A673 (cell line): ENCODE measurements at regions not wholly inside any gene's neighbourhood (a gene's known extent, or its start where the extent isn't known, plus 50 kb on each side); places are given as distances from the start of the nearest gene placed in this dataset.

Experiments
- BruUV-seq: library from RNA; stranded (reverse); fragments of 400-500 nt; replicated peaks from 2 replicates; lab custom pipeline; 2021; lab: Mats Ljungman, UMichigan
- CTCF ChIA-PET: fragments of 300-600 bp; sonication (Branson Sonifier 250); formaldehyde crosslinking; loops from one replicate; lab custom pipeline; 2022; ENCODE audit warnings: antibody characterized with exemption; lab: Charles Lee
- POLR2A ChIA-PET: fragments of 300-600 bp; sonication (Branson Sonifier 250); formaldehyde crosslinking; loops from one replicate; lab custom pipeline; 2022; ENCODE audit warnings: antibody characterized with exemption; ENCODE audit not compliant: low non-redundant PET; lab: Charles Lee
- DNase-seq: peaks from one replicate; pipeline ENCODE4 v3.0.0-alpha.2; 2015; ENCODE audit warnings: low spot score
- H3K27ac ChIP-seq: fragments of 200-600 bp; sonication (generic); 2 replicates; pipeline ENCODE4 v1.5.1; 2016; ENCODE audit warnings: mixed run types, low read depth, mild to moderate bottlenecking, mixed read lengths, antibody characterized with exemption, low read length; ENCODE audit not compliant: poor library complexity, severe bottlenecking
- H3K27me3 ChIP-seq: fragments of 200-600 bp; sonication (generic); replicated peaks from 2 replicates; pipeline ENCODE4 v1.6.1; 2017; ENCODE audit warnings: mixed run types, low read depth, mild to moderate bottlenecking, mixed read lengths, antibody characterized with exemption, low read length; ENCODE audit not compliant: insufficient read depth, poor library complexity
- H3K36me3 ChIP-seq: fragments of 200-600 bp; sonication (generic); 2 replicates; pipeline ENCODE4 v1.6.1; 2016; ENCODE audit warnings: mixed run types, mild to moderate bottlenecking, mixed read lengths, antibody characterized with exemption, low read length; ENCODE audit not compliant: insufficient read depth, poor library complexity, severe bottlenecking
- H3K4me1 ChIP-seq: fragments of 200-600 bp; sonication (generic); 2 replicates; pipeline ENCODE4 v1.6.1; 2017; ENCODE audit warnings: mixed run types, mild to moderate bottlenecking, mixed read lengths, antibody characterized with exemption, low read length; ENCODE audit not compliant: insufficient read depth, poor library complexity, severe bottlenecking
- H3K4me3 ChIP-seq: fragments of 200-600 bp; sonication (generic); 2 replicates; pipeline ENCODE4 v1.5.1; 2016; ENCODE audit warnings: low read depth, mixed run types, mild to moderate bottlenecking, mixed read lengths, low read length; ENCODE audit not compliant: poor library complexity, severe bottlenecking
- H3K9me3 ChIP-seq: fragments of 200-600 bp; sonication (generic); 2 replicates; pipeline ENCODE4 v1.6.1; 2016; ENCODE audit warnings: mixed run types, low read depth, mild to moderate bottlenecking, mixed read lengths, antibody characterized with exemption, low read length; ENCODE audit not compliant: poor library complexity, severe bottlenecking
- CTCF ChIP-seq: fragments of 300-800, 200-600 bp; sonication (generic); conservative IDR thresholded peaks from 2 replicates; pipeline ENCODE4 v1.5.1; 2017; ENCODE audit warnings: low read depth, mild to moderate bottlenecking, antibody characterized with exemption, low read length, moderate library complexity, mixed read lengths
- EZH2 ChIP-seq: fragments of 200-600 bp; sonication (generic); IDR thresholded peaks from 2 replicates; pipeline ENCODE4 v1.6.1; 2017; ENCODE audit warnings: borderline replicate concordance, low read depth, mild to moderate bottlenecking, mixed read lengths, antibody characterized with exemption, low read length; ENCODE audit not compliant: poor library complexity, severe bottlenecking
- intact Hi-C: fragments of 100-400 bp; cut with micrococcal nuclease; formaldehyde crosslinking; loops from one replicate; pipeline ENCODE4 v1.10.0; 2022; ENCODE audit not compliant: unreplicated experiment

GRCh38 chr3:69542805-69543429, 157.0 kb upstream of the FRMD4B start:
- BruUV-seq, result no TSS peak
- H3K27ac ChIP-seq, result no peak overlapping the region
- intact Hi-C loops, result no loop called here

GRCh38 chr3:69542089-69542804, 156.4 kb upstream of the FRMD4B start:
- no peak for DNase-seq
- no peak for TF ChIP-seq EZH2
- TF ChIP-seq CTCF, result no peak
- ChIA-PET POLR2A (no interaction called here), CTCF (no interaction called here)
- intact Hi-C loops, result no loop called here
- Histone ChIP-seq H3K36me3 (no peaks in the 10 kb centered on the region), H3K4me3 (no peak overlapping the region), H3K9me3 (no peaks in the 10 kb centered on the region), H3K27ac (no peak overlapping the region), H3K27me3 (peaks cover 31% of the 10 kb centered on the region), H3K4me1 (no peaks in the 10 kb centered on the region)
- BruUV-seq, result no TSS peak

More at GRCh38 chr3:69542805-69543429, 157.0 kb upstream of the FRMD4B start:
- POLR2A ChIA-PET, result no interaction called here
- TF ChIP-seq CTCF (no peak), EZH2 (no peak)
- DNase-seq, result no peak
- no peaks in the 10 kb centered on the region for H3K9me3 ChIP-seq
- no peak overlapping the region for H3K4me3 ChIP-seq
- no peaks in the 10 kb centered on the region for H3K36me3 ChIP-seq
- CTCF ChIA-PET, result no interaction called here
- H3K27me3 ChIP-seq, result peaks cover 31% of the 10 kb centered on the region
- H3K4me1 ChIP-seq, result no peaks in the 10 kb centered on the region

DNA sequence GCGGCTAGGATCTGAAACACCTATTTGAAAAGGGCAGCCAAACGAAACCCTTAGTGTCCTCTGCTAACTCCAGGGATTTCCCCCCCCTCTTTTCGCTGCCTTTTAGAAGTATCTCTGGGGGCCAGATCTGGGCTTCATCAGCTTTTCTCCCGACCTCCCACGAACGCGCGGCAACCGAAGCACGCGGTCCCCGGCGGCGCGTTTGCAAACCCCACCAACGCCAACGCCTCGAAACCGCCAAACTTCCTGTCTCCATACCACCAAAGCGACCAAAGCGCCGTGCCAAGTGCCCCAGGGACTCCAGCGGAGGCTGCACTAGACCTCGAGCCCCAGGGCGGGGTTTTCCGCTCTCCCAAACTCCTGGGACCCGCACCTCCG, 155.8 kb upstream of the FRMD4B start:
- no peaks in the 10 kb centered on the region for H3K9me3 ChIP-seq
- ChIA-PET POLR2A (no interaction called here), CTCF (no interaction called here)
- no peaks in the 10 kb centered on the region for H3K36me3 ChIP-seq
- no peak for DNase-seq
- BruUV-seq, result no TSS peak
- TF ChIP-seq CTCF (no peak), EZH2 (no peak)
- intact Hi-C loops, result no loop called here
- H3K27ac ChIP-seq, result no peak overlapping the region
- no peak overlapping the region for H3K4me3 ChIP-seq
- H3K4me1 ChIP-seq, result no peaks in the 10 kb centered on the region
- peaks cover 31% of the 10 kb centered on the region for H3K27me3 ChIP-seq
